NCI-H1436 (cell line): ENCODE measurements at regions not wholly inside any gene's neighbourhood (a gene's known extent, or its start where the extent isn't known, plus 50 kb on each side); places are given as distances from the start of the nearest gene placed in this dataset.

Source experiments
- DNase-seq: peaks from one replicate; lab custom pipeline; 2025; lab: John Stamatoyannopoulos, UW

DNA sequence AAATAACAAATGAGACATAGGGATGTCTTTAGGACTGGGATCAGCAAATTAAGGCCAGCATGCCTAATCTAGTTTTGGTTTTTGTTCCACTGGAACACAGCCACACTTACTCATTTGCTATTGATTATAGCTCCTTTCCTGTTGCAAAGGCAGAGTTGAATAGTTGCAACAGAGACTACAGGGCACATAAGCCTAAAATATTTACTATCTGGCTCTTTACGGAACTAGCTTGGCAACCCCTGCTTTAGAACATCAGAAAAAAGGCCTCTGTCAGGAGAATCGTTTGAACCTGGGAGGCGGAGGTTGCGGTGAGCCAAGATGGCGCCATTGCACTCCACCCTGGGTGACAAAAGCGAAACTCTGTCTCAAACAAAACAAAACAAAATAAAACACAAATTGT, 384.8 kb downstream of the ELAVL2 start:
- DNase-seq = no peak

DNA sequence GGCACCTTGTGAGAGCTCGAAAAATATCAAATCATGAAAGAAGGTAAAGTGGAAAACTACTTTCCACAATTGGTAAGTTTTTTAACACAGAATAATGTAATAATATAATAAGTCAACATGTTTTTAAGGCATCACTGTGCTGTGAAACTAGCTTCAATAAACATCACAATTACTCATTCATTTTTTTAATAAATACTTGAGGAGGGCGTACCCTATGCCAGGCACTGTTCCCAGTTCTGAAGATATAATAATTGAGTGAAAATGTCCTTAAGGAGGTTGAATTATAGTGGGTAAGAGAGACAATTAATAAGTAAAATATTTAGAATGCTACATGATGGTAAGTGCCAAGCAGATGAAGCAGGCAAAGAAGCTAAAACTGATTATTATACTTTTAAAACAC, 381.4 kb downstream of the ELAVL2 start:
- no peak for DNase-seq

DNA sequence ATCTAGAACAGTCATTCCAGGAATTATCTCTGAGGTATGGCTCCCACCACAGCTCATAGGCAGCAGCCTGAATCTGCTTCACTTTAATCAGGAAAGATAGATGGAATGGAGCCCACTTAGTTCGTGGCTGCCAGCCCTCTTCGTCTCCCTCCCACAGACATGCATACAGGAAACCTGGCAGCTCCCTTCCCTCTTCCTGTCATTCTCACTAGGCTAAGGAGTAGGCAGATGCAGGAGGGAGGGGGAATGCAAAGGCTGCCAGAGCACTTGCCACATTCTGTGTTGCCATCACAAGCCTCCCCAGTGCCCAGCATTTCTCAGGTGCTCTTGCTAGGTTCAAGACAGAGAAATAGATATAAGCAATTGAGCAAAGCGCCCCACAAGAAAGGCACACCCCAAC, 378.9 kb downstream of the ELAVL2 start:
- no peak for DNase-seq

DNA sequence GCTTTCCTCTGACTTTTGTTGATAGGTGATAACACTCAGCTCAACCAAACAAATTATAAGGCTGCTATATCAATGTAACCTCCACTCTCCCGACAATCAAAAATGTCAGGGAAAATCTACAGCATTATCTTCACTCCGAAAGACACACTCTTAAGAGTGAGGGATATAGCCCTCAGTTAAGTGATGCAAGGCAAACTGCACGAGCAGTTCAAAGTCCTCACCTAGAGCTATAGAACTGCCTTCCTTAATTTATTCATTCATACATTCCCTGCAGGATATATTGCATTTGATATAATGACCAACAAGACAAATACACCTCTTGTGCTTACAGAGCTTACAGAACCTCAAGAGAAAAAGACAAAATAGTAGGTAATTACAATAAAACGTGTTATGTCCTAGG, 378.1 kb downstream of the ELAVL2 start:
- no peak for DNase-seq

DNA sequence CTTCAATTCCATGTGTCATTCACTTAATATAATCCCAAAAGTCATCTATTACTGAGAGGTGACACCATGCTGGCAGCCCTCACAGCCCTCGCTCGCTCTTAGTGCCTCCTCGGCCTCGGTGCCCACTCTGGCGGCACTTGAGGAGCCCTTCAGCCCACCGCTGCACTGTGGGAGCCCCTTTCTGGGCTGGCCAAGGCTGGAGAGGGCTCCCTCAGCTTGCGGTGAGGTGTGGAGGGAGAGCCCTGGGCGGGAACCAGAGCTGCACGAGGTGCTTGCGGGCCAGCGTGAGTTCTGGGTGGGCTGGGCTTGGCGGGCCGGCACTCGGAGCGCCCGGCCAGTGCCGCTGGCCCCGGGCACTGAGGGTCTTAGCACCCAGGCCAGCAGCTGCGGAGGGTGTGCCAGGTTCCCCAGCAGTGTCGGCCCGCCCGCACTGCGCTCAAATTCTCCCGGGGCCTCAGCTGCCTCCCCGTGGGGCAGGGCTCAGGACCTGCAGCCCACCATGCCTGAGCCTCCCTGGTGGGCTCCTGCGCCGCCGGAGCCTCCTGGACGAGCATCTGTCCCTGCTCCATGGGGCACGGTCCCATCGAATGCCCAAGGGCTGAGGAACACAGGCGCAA, 374.1 kb downstream of the ELAVL2 start:
- no peak for DNase-seq

DNA sequence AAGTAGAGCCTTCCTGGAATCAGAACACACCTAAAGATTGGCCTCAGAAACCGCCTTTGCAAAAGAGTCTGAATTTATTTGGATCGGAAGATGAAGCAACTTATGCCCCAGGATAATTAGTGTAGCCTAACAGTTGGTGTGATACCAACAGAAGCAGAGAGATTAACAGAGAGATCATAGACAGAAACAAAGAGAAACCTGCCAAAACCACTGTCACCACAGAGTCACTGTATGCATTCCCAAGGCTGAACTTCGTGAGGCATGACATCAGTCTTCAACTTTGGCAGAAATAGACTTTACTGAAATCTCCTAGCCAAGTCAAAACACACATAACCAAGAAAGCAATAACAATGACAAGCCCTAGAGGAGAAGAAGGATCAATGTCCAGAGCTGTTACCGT, 361.8 kb downstream of the ELAVL2 start:
- DNase-seq = no peak

DNA sequence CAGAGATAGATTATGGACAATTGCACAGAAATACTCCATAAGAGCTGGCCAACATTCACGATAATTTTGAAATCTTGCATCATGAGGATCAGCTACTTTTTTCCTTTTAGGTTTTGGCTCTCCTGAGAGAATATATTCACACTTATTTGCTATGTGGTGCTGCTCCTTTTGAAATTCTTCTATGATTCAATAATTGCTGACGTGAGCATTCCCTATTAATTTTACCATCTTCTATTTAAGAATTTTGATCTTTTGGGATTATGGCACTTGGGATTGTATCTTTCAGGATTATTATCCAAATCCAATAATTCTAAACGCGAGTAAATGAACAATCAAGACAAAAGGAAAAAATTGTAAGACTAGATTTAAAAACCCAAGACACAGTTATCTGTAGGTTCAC, 358.8 kb downstream of the ELAVL2 start:
- DNase-seq = no peak

DNA sequence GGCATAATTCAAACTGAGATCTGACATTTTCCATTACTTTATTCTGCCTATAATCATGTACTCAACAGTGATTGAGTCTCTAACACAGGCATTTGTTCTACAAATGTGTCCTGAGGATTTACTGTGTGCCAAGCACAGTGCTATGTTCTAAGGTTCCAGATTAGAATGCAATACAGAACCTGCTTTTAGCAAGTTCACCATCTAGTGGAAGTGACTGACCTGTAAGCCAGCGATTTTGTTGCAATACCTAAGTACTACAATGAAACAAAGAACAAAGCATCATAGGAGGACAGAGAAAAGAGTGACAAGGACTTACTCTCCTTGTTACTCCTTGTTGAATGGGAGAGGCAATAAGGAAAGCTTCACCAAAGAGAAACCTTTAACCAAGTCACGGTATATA, 348.1 kb downstream of the ELAVL2 start:
- no peak for DNase-seq

DNA sequence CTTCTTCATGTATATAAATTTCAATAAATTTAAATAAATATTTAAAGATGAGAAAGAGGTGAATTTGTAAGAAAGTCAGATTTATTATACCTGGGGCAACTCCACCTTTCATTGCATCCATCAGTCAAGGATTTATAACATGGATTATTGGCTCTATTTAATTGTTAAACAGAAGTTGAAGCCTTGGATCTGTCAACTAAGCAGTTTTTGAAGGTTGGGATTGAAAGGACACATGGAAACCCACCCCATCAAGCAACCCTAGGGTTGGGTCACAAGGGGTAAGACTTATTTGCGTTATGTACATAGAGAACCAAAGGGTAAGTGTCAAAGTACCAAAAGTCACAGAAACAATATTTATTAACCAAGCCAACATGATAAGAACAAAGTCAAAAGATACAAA, 342.5 kb downstream of the ELAVL2 start:
- no peak for DNase-seq

DNA sequence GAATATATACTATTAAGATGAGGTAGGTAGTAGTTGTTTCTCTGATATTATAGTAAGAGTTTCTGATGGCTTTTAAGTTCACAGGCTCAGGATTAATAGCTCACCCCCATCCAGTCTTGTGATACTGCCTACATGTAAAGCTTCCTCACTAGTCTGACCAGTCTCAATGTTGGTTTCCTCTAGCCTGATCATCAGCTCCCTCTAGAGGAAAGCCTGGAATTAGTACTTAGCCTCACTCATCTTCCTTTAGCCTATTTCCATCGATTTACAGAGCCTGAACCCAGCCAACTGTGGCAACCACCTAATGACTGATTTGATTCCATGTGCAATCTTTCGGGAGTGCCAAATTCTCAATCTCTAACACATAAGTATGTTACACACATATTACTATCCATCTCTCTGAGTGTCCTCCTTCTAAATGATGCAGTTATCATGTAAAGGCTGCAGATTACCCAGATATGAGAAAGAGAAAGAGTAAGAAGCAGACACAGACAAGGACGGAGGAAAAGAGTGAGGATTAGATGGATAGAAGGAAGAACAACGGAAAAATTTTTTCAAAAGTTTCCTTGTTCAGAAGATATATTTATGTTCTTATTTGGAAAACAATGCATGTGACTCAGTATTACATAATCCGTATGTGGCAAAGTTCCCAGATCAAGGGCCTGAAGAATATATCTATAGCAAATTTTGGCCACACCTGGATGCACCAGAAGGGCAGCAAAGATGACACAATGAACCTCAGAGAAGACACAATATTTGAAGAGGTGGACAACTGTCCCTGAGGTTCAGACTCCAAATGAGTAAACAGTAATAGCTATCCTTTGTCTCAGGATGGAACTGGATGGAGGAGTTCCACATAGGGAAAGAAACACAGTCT, 333.7 kb downstream of the ELAVL2 start:
- DNase-seq = peak; percentile 39

DNA sequence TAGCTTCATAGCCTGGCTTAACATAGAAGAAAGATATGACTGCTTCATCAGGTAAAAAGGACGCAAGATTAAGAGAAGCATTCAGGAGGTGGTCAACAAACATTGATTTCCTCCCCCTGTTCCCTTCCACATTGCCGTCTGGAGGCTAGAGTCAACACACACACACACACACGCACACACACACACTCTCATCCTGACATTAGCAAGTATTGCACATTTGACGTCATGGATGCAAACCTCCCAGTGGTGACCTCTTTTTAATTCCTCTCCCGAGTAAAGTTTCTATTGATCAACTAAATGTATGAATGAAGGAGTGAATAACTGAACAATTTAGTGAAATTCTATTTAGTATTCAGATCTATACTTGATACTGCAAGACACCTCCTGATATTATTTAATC, 332.8 kb downstream of the ELAVL2 start:
- DNase-seq = no peak

DNA sequence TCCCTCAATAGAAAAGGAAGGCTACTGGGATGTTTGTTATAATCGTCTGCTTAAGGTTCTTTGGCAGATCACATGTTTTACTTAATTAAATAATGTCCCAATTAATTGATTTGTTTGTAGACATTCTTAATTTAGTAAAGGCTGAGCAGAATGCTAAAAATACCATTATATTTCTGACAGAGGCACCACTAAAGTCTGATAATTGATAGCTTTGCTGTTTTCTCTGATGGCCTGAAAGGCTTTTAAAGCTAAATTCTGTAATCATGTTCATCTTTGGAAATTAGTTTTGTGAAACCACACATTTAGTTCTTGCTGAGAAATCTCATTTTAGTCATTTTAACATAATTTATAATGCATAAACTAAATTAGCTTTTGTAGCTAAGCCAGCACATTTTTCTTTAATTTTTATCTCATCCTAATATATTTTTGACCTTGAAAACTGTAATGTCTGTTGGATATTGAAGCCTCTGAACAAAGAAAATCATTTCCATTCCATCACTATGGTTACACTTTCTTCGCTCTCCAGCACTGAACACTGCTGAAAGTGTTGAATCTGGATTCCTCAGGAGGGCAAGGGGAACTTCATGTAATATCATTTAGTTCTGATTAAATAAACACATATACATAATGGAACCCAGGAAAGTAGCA, 329.4 kb downstream of the ELAVL2 start:
- DNase-seq = no peak

DNA sequence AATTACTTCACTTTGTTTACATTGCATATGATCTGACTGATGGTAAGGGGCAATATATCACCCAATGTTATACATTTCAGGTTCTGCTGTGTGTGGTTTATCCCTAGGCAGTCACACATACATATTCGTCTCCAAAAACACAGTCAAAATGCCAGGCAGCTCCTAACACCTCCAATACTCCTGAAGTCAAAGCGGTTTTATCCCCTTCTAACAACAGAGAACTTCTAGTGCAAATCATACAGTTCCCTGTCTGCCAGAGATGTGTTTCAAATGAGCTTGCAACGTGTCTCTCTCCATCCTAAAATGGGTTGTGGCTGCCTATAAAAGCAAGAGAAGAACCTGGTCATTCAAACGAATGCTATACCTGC, 328.9 kb downstream of the ELAVL2 start:
- DNase-seq = no peak

DNA sequence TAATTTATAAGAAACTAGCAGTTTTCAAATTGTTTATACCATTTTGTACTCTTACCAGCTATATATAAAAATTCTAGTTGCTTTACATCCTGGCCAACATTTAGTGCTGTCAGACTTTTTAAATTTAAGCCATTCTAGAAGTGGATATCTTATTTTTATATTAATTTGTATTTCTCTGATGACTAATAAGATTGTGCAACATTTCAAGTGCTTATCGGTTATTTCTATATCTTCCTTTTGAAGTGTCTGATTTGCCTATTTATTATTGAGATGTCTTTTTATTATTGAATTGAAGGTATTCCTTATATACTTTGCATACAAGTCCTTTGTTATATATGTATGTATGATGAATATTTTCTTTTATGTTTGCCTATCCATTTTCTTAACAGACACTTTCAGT, 324.0 kb downstream of the ELAVL2 start:
- DNase-seq = no peak

DNA sequence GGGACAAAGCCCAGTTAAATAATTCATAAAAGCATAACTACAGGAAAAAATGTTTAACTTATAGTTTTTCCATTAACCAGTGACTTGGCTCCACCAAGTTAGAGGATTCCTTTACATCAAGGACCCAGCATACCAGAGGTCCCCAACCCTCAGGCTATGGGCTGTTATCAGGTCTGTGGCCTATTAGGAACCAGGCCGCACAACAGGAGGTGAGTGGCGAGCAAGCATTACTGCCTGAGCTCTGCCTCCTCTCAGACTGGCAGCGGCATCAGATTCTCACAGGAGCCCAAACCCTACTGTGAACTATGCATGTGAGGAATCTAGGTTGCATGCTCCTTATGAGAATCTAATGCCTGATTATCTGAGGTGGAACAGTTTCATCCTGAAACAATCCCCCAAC, 303.1 kb downstream of the ELAVL2 start:
- no peak for DNase-seq

DNA sequence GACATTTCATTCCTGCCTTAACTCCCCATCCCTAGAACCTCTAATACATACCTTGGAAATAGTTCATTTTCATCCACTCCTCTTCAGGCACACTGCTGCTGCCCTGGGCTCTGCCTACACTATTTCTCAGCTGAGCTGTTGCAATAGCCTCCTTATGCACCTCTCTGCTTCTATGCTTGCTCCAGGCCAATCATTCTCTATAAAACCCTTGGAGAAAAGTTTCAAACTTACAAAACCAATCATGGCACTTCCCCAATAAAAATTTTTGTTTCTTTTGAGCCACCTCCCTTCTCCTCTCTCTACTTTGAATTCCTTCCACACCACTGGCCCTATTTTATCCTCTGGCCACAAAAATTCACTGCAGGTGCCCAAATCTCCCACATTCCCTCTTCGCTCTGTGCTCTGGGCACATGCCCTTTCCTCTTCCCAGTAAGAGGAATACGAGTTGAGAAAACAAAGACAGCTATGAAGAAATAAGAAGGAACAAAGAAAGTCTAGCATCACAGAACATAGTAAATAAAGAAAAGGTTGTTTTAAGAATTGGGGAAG, 301.4 kb downstream of the ELAVL2 start:
- no peak for DNase-seq

DNA sequence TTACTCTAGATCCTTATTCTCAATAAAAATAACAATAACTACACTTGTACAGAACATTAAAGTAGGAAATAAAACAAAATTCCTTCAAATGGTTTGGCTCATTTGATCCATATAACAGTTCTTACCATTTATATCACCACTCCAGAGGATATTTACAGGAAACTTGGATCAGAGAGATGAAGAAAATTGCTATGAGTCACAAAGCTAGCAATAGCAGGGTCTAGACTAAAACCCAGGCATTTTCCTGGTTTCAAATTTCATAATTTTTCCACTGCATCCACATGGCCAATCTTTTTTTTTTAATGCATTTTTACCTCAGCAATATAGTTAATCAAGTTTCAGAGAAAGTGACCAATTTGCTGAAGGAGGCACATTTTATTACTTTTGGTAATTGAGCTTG, 299.2 kb downstream of the ELAVL2 start:
- no peak for DNase-seq

DNA sequence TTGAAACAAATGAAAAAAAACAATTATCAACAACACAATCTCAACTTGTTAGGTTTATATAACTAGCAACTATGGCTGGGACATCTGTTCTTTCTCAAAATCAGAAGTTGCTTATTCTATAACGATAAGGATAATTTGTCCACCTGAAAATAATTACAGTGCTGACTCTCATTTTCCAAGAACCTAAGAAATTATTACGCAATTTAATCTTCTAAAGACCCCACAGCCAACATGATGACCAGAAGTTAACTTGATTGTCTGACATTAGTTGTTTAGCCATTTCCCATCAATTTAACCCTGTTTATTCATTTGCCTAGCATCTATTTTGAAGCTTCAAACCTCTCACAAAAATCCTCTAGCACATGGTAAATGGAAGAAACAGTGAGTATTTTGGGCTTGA, 293.8 kb downstream of the ELAVL2 start:
- DNase-seq = no peak

DNA sequence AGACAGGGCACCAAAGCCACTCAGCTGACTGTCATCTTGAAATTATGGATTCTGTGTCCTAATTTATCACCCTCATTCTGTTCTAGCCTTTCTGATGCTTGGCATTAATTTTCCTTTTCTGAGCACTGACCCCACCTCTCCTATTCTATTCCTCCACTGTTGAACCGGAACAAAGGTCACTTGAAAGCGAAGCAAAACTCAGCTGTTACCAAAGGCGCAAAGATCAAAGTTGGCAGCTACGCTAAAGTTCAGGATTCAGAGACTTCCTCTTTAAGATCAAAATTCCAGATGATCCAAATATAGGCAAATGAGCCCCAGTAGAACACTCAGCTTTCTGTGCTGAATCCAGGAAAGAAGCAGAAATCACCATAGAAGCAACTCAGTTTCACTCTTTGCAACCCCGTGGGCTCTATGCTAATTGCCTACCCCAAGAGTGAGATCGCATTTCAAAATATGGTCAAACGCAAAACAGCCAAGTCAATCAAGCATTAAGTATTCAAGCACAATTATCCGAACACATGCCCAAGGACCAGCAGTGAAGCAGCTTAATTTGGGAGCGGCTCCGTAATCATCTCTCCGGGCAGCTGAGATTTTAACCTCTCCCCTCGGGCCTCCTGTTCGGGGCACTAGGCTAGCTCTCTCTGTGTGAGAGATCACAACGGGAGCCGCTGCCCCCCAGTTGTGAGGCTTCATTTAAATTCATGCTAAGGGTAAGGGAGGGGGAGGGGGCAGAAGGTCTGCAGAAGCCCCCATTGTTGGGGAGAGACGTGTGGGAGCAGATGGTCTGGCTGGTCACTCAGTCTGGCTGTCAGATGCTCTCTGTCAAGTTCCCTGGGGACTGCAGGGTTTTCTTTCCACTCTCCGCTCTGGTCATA, 288.6 kb downstream of the ELAVL2 start:
- DNase-seq = no peak

DNA sequence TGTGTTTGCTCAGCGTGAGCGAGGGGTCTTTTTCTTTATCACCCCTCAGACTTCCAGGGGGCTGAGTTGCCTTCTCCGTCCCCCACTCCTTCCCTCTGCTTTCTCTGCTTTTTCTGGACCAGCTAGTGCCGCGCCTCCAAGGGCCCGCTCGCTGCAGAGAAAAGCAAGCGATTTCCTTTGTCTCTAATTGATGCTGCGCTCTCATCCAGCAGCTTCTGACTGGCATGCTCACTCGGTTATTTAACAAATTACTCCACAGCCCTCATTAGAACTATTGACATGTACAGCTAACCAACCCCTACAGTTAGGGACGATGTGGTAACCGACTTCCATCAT, 288.0 kb downstream of the ELAVL2 start:
- no peak for DNase-seq

DNA sequence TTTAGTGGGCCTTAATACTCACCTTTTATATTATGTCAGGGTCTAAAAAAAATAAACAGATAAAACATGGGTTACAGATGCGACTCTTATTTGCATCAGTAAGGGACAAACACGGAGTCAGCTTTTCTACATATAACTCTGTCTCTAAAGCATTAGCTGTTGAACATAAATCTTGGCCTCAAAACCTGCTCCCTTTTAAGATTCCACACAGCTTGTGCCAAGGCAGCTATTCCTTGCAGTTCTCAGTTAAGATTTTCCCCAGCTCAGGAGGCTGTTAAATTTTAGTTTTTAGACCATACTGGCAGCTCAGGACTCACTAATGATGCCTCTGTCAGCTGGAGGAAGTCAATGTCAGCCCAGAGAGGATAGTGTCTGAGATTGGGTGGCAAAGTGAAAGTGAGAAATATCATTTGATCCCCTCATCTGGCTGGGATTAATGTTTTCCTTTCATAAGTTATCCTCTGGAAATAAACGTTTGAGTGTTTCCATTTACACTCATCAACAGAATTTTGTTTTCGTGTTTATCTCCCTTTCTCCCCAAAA, 287.5 kb downstream of the ELAVL2 start:
- DNase-seq = no peak

DNA sequence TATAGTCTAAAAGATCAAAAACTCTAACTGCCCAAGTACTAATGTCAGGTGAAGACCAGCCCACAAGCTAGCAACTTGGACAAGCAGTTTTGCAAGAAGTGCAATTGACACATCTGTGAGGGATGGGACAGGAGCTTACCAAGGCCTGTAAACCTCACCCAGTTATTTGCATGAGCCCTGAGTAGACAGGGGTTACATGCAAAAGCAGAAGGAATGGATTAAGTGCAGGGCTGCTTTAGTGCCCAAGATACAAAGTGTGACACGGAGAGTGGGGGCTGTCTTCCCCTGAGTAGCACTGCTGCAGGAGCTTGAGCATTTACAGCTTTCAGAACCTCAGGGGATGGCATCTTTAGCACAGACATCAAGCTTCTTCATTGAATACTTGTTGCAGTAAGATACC, 286.7 kb downstream of the ELAVL2 start:
- no peak for DNase-seq
